Neuronal stem cell (in vitro differentiated cells): ENCODE measurements at regions not wholly inside any gene's neighbourhood (a gene's known extent, or its start where the extent isn't known, plus 50 kb on each side); places are given as distances from the start of the nearest gene placed in this dataset.

Experiments
- DNase-seq: peaks from one replicate; pipeline ENCODE4 v3.0.0-alpha.2; 2013; ENCODE audit warnings: low spot score
- H2AFZ ChIP-seq: one replicate; pipeline ENCODE4 v1.6.1; 2013; ENCODE audit warnings: mild to moderate bottlenecking, low read length, inconsistent platforms
- H2AK5ac ChIP-seq: 2 replicates; pipeline ENCODE4 v1.6.1; 2013; ENCODE audit warnings: low read depth, mild to moderate bottlenecking, inconsistent platforms, low read length, moderate library complexity, mixed read lengths
- H2BK120ac ChIP-seq: 2 replicates; pipeline ENCODE4 v1.6.1; 2013; ENCODE audit warnings: low read depth, mild to moderate bottlenecking, inconsistent platforms, low read length, moderate library complexity, mixed read lengths
- H2BK12ac ChIP-seq: one replicate; pipeline ENCODE4 v1.6.1; 2013; ENCODE audit warnings: low read length, inconsistent platforms
- H2BK15ac ChIP-seq: 2 replicates; pipeline ENCODE4 v1.6.1; 2013; ENCODE audit warnings: mild to moderate bottlenecking, low read length, inconsistent platforms, mixed read lengths
- H2BK5ac ChIP-seq: one replicate; pipeline ENCODE4 v1.6.1; 2013; ENCODE audit warnings: inconsistent platforms, mild to moderate bottlenecking, low read length, moderate library complexity
- H3K14ac ChIP-seq: one replicate; pipeline ENCODE4 v1.6.1; 2013; ENCODE audit warnings: low read length, inconsistent platforms
- H3K18ac ChIP-seq: 2 replicates; pipeline ENCODE4 v1.6.1; 2013; ENCODE audit warnings: low read length, inconsistent platforms
- H3K23ac ChIP-seq: 2 replicates; pipeline ENCODE4 v1.6.1; 2013; ENCODE audit warnings: low read depth, mild to moderate bottlenecking, mixed read lengths, low read length, inconsistent platforms; ENCODE audit not compliant: poor library complexity
- H3K27ac ChIP-seq: replicated peaks from 3 replicates; pipeline ENCODE4 v1.5.1; 2013; ENCODE audit warnings: low read length, inconsistent platforms
- H3K27me3 ChIP-seq, 3 experiments: 2 replicates each; pipeline ENCODE4 v1.6.1; 2013; ENCODE audit warnings: low read length in 3 of 3, mild to moderate bottlenecking in 2 of 3, inconsistent platforms in 1 of 3, low read depth in 1 of 3, mixed read lengths in 1 of 3, moderate library complexity in 1 of 3; ENCODE audit not compliant: control insufficient read depth in 3 of 3, insufficient read depth in 3 of 3
- H3K36me3 ChIP-seq, 2 donors: replicated peaks in 1 of 2; 2 replicates each; pipeline ENCODE4 v1.6.1; 2013; ENCODE audit warnings: low read length in 2 of 2; ENCODE audit not compliant: control insufficient read depth in 2 of 2, insufficient read depth in 2 of 2
- H3K4ac ChIP-seq: 2 replicates; pipeline ENCODE4 v1.6.1; 2013; ENCODE audit warnings: inconsistent platforms, mild to moderate bottlenecking, low read length, moderate library complexity
- H3K4me1 ChIP-seq, 2 donors: 1 replicate in 1 of 2; 2 replicates in 1 of 2; pipeline ENCODE4 v1.6.1; 2013; ENCODE audit warnings: low read length in 2 of 2, low read depth in 1 of 2; ENCODE audit not compliant: control insufficient read depth in 2 of 2, insufficient read depth in 1 of 2
- H3K4me2 ChIP-seq: one replicate; pipeline ENCODE4 v1.6.1; 2013; ENCODE audit warnings: mild to moderate bottlenecking, low read length, inconsistent platforms; ENCODE audit not compliant: insufficient read depth, poor library complexity, severe bottlenecking
- H3K4me3 ChIP-seq, 2 donors: 2 replicates each; pipeline ENCODE4 v1.5.1; 2013; ENCODE audit warnings: low read length in 2 of 2, mild to moderate bottlenecking in 2 of 2, inconsistent platforms in 1 of 2, moderate library complexity in 1 of 2
- H3K79me1 ChIP-seq: one replicate; pipeline ENCODE4 v1.6.1; 2013; ENCODE audit warnings: low read depth, mild to moderate bottlenecking, inconsistent platforms, low read length, moderate library complexity
- H3K9ac ChIP-seq: one replicate; pipeline ENCODE4 v1.6.1; 2013; ENCODE audit warnings: mild to moderate bottlenecking, low read depth, low read length, inconsistent platforms; ENCODE audit not compliant: poor library complexity
- H3K9me3 ChIP-seq, 2 donors: replicated peaks in 1 of 2; 2 replicates each; pipeline versions ENCODE3 to v1.6.1; 2013; ENCODE audit warnings: low read length in 2 of 2, mild to moderate bottlenecking in 2 of 2, inconsistent platforms in 1 of 2, low read depth in 1 of 2, mixed read lengths in 1 of 2, moderate library complexity in 1 of 2; ENCODE audit not compliant: control insufficient read depth in 2 of 2, insufficient read depth in 1 of 2
- H4K8ac ChIP-seq: one replicate; pipeline ENCODE4 v1.6.1; 2013; ENCODE audit warnings: low read depth, mild to moderate bottlenecking, inconsistent platforms, low read length, moderate library complexity
- H4K91ac ChIP-seq: one replicate; pipeline ENCODE4 v1.6.1; 2013; ENCODE audit warnings: low read length, low read depth, mild to moderate bottlenecking, inconsistent platforms; ENCODE audit not compliant: poor library complexity
- WGBS, 2 donors: extraction: QIAGEN DNeasy Blood & Tissue Kit; methylation state at CpG; one replicate each; pipeline ENCODE4 v1.1.7; 2013; ENCODE audit warnings: missing lambda C conversion rate in 2 of 2, mixed read lengths in 1 of 2; ENCODE audit not compliant: insufficient read length in 2 of 2, insufficient replicate concordance in 1 of 2; ENCODE audit errors: extremely low coverage in 2 of 2; 5-methylcytosine and 5-hydroxymethylcytosine counted together

DNA sequence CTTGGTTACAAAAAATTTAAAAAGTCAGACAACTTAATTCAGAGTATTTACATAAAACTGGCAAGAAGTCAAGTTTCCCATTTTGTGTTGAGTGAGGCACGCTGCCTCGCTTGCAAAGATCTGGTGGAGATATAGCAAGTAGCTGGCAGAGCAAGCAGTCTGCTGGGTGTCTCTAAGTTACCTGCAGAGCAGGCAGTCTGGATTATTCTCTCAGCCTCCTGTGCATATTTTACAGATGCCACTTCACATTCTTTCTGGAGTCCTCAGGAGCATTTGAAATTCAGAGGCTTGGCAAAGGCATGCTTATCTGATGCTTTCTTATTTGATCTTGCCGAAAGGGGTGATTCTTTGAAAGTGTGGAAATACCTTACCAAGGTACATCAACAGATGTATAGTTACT, 640.4 kb upstream of the ADGRL4 start:
- Histone ChIP-seq H2BK15ac (no peak overlapping the region), H2BK120ac (no peak overlapping the region), H3K4me2 (no peak overlapping the region), H3K9ac (no peak overlapping the region), H3K79me1 (no peaks in the 10 kb centered on the region), H4K91ac (no peak overlapping the region), H2BK5ac (no peak overlapping the region), H2AFZ (peak overlapping the region; percentile 3), H3K27me3 (no peaks in the 10 kb centered on the region), H4K8ac (no peak overlapping the region), H2BK12ac (no peak overlapping the region), H3K9me3 (no peaks in the 10 kb centered on the region), H3K4me1 (no peaks in the 10 kb centered on the region), H3K36me3 (no peaks in the 10 kb centered on the region), H3K4me3 (no peak overlapping the region), H3K27ac (no peak overlapping the region), H3K23ac (no peak overlapping the region), H3K14ac (no peak overlapping the region), H3K18ac (no peak overlapping the region), H3K4ac (no peak overlapping the region), H2AK5ac (no peak overlapping the region)
- DNase-seq: no peak
- WGBS, 2 donors: no CpG with 5 or more reads among the region's 3 CpGs

DNA sequence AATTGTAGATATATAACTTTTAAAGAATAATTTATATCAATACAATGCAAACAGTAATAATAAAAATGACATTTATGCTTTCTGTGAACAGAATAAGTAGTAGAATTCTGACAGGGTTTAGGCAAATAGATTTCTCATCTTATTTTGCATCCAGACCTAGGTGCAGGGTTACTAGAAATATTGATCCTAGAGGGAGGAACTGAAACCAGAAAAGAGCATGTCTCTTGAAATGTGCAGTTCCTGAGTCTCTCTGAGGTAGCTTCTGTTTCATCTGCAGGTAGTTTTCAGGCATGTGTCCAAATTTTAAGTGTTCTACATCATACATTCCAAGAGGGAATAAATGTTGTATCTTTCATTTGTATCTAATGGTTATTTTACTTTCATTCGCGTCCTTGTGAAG, 631.9 kb upstream of the ADGRL4 start:
- Histone ChIP-seq H4K91ac (no peak overlapping the region), H3K4me3 (no peak overlapping the region), H2BK120ac (no peak overlapping the region), H4K8ac (no peak overlapping the region), H3K36me3 (no peaks in the 10 kb centered on the region), H2BK5ac (no peak overlapping the region), H2BK12ac (no peak overlapping the region), H2BK15ac (no peak overlapping the region), H3K14ac (no peak overlapping the region), H2AFZ (no peak overlapping the region), H3K18ac (no peak overlapping the region), H3K23ac (no peak overlapping the region), H3K9ac (no peak overlapping the region), H3K4me2 (no peak overlapping the region), H3K4me1 (no peaks in the 10 kb centered on the region), H3K79me1 (no peaks in the 10 kb centered on the region), H3K4ac (no peak overlapping the region), H2AK5ac (no peak overlapping the region), H3K27me3 (no peaks in the 10 kb centered on the region), H3K9me3 (no peaks in the 10 kb centered on the region), H3K27ac (no peak overlapping the region)
- DNase-seq: no peak
- whole genome bisulfite sequencing, 2 donors: no CpG with 5 or more reads among the region's 2 CpGs

DNA sequence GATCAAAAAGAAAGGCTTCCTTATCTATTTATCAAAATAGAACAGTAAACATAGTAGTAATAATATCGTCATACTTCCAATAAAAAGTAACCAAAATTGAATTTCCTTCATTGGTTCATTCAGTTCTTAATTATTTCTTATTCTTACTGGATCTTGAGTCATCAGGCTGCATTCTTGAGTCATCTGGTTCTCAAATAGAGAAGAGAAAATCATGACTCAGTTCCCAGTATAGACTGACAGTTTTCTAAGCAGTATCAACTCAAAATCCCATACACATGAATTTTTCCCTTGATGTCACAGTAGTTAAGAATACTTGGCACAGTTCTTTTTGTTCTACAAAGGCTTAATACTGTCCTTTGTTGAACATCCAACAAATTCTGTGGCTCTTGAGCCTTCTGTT, 626.9 kb upstream of the ADGRL4 start:
- DNase-seq: no peak
- WGBS, 2 donors: no CpG with 5 or more reads among the region's 1 CpG
- no peaks in the 10 kb centered on the region for H3K36me3 ChIP-seq

DNA sequence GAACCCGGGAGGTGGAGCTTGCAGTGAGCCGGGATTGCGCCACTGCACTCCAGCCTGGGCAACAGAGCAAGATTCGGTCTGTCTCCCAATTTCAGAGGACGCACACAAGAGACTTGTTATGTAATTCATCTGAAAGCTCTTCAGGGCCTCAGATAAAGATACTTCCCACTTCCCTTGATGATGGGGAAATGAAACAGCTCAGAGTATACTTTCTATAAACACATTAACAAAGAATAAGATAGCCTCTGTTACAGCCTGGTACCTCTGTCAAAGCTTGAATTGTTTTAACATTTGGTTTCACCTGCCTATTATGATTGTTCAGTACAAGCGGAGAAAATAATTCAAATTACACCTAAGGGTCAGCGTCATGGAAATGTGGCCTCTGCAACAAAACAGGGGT, 622.9 kb upstream of the ADGRL4 start:
- Histone ChIP-seq H3K4ac (no peak overlapping the region), H4K8ac (no peak overlapping the region), H3K36me3 (no peaks in the 10 kb centered on the region), H3K79me1 (no peaks in the 10 kb centered on the region), H3K9ac (no peak overlapping the region), H2BK12ac (no peak overlapping the region), H3K23ac (no peak overlapping the region), H3K9me3 (no peaks in the 10 kb centered on the region), H3K4me1 (no peaks in the 10 kb centered on the region), H2BK5ac (no peak overlapping the region), H4K91ac (no peak overlapping the region), H2BK15ac (no peak overlapping the region), H2AK5ac (no peak overlapping the region), H2BK120ac (no peak overlapping the region), H3K27ac (no peak overlapping the region), H2AFZ (no peak overlapping the region), H3K27me3 (no peaks in the 10 kb centered on the region), H3K4me3 (no peak overlapping the region), H3K18ac (no peak overlapping the region), H3K4me2 (no peak overlapping the region), H3K14ac (no peak overlapping the region)
- DNase-seq: no peak
- no CpG with 5 or more reads among the region's 7 CpGs for WGBS, 2 donors

More for the DNA sequence above, 626.9 kb upstream of the ADGRL4 start:
- H2BK120ac ChIP-seq: no peak overlapping the region
- H2BK12ac ChIP-seq: no peak overlapping the region
- no peak overlapping the region for H2AK5ac ChIP-seq
- no peak overlapping the region for H2BK15ac ChIP-seq
- H3K27ac ChIP-seq: no peak overlapping the region
- H3K79me1 ChIP-seq: no peaks in the 10 kb centered on the region
- H3K9ac ChIP-seq: no peak overlapping the region
- H3K9me3 ChIP-seq: no peaks in the 10 kb centered on the region
- no peak overlapping the region for H3K14ac ChIP-seq
- no peaks in the 10 kb centered on the region for H3K4me1 ChIP-seq
- H3K4me3 ChIP-seq: no peak overlapping the region
- no peaks in the 10 kb centered on the region for H3K27me3 ChIP-seq
- H3K23ac ChIP-seq: no peak overlapping the region
- no peak overlapping the region for H3K18ac ChIP-seq
- H4K91ac ChIP-seq: no peak overlapping the region
- no peak overlapping the region for H2AFZ ChIP-seq
- H3K4ac ChIP-seq: no peak overlapping the region
- no peak overlapping the region for H3K4me2 ChIP-seq
- no peak overlapping the region for H4K8ac ChIP-seq
- H2BK5ac ChIP-seq: no peak overlapping the region
